SK-N-MC (cell line): ENCODE measurements at regions not wholly inside any gene's neighbourhood (a gene's known extent, or its start where the extent isn't known, plus 50 kb on each side); places are given as distances from the start of the nearest gene placed in this dataset.

Experiments used
- EZH2 ChIP-seq: fragments of 200-600 bp; sonication (generic); IDR thresholded peaks from one replicate; pipeline ENCODE4 v1.6.1; 2017; ENCODE audit warnings: antibody characterized with exemption
- FOXP2 ChIP-seq: optimal IDR thresholded peaks from 2 replicates; pipeline ENCODE3; 2011; ENCODE audit warnings: mild to moderate bottlenecking, moderate library complexity; ENCODE audit not compliant: insufficient read depth; ENCODE audit errors: extremely low read length, control extremely low read depth
- POLR2AphosphoS5 ChIP-seq: IDR thresholded peaks from 2 replicates; pipeline ENCODE4 v1.6.1; 2012; ENCODE audit warnings: mild to moderate bottlenecking, low read depth, low read length, borderline replicate concordance

DNA sequence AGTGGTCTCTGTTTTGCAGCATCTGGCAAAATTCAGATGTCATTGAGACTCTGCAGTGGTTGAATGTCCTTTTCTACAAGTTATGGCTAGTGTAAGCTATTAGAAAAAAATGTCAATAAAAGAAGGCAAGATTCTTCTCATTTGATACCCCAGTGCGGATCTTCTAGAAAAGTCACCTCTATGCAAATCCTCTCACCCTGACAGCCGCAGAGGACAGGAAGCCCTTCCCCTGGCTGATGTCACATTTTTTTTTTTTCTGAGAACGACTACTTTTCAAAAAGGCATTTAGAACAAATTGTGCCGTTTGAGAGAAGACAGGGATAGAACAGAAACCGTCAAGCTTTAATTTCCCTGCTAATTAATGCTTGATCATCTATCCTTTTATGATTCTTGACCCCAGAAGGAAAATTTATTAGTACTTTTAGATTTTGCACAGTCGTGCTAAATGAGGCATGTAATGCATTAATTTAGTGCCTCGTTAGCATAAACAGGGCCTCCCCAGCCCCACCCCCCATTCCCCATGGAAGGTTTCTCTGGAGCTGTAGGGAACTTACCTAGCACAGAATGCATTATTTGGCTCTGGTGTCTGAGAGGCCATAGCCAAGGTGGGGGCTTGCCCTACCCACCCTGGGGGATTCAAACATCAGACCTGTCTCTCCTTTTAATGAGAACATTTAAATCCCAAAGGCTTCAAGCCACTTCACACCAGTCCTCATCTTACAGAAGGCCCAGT is 183.8 kb downstream of the OPA1 start:
- TF ChIP-seq POLR2AphosphoS5: no peak
- no peak for TF ChIP-seq EZH2
- TF ChIP-seq FOXP2: no peak
